HG02981 (cell line): ENCODE measurements at regions not wholly inside any gene's neighbourhood (a gene's known extent, or its start where the extent isn't known, plus 50 kb on each side); places are given as distances from the start of the nearest gene placed in this dataset.
"Not testable (repeated sequence)": the region's sequence is repeated elsewhere in the genome, so short reads cannot be mapped to it uniquely, and the experiment has no call there.

Experiments
- ATAC-seq: cut with Tn5 transposase; IDR thresholded peaks from one replicate; pipeline ENCODE4 v1.9.1; 2021; ENCODE audit warnings: mild to moderate bottlenecking, moderate library complexity; ENCODE audit not compliant: unreplicated experiment

GRCh38 chr18:41899535-41899934 is 55.5 kb upstream of the PIK3C3 start:
- ATAC-seq = no peak

DNA sequence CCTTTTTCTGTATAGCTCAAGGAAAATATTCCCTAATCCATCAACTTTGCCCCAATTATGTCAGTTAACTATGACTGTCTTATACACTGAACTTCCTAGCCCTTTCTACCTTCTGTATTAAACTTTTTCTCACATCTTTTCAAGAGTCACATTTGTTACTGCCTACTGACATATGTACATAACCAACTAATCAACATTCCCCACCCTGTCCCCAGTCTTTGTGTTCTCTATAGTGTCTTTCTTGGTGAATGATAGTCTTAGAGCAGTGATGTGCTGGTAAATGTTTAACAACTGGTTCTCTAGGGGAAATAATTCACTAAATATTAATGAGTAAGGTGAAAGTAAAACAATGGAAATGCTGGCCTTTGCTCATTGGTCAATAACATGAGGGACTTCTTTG is 61.6 kb upstream of the PIK3C3 start:
- ATAC-seq = no peak

- ATAC-seq = no peak
Observed at GRCh38 chr18:41887100-41887499, 67.9 kb upstream of the PIK3C3 start.

DNA sequence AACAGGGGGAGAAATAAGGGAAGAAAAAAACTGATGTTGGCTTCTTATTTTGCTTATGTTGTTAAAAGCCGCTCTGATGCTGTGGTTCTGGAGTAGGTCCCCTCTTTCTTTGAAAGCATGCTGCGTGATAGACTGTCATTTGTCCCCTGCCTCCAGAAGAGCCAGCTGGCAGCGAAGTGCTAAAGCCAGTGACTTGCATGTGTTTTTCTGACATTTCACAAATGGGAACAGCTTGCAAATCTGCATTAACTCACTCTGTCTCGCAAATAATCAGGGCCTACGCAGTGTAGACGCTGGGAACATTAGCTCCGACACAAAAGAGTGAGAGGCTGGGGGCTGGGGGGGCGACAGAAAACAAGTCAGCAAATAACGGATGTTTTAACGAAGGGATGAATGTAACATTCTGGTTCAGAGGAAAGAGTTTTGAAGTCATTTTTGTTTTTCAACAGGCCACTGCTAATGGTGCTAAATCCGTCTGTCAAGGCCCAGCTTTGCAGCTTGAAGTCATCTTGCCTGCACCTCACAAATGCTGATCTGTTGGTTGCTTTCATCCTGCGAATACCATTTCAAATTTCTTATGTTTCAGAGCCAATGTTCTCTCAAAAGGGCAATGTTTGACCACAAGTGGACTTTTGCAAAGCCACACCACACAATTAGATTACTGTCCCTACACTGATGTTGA is 68.8 kb upstream of the PIK3C3 start:
- no peak for ATAC-seq

DNA sequence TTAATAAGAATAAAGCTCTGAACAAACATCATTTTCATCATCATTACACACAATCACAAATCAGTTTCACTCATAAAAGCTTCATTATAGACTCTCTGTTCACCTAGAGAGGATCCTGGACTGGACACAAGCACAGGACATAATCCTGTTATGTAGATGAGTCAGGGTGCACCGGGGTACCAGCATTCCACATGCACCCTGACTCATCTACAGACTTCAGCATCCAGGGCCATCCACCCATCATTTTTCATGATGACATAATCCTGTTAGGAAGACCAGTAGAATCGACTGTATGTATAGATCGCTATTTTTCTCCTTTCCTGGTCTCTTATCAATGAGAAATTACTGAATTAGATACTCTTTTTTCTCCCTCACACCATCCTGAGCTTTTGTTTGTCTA is 73.7 kb upstream of the PIK3C3 start:
- ATAC-seq = no peak

GRCh38 chr18:41879256-41879655 is 75.8 kb upstream of the PIK3C3 start:
- ATAC-seq = no peak

DNA sequence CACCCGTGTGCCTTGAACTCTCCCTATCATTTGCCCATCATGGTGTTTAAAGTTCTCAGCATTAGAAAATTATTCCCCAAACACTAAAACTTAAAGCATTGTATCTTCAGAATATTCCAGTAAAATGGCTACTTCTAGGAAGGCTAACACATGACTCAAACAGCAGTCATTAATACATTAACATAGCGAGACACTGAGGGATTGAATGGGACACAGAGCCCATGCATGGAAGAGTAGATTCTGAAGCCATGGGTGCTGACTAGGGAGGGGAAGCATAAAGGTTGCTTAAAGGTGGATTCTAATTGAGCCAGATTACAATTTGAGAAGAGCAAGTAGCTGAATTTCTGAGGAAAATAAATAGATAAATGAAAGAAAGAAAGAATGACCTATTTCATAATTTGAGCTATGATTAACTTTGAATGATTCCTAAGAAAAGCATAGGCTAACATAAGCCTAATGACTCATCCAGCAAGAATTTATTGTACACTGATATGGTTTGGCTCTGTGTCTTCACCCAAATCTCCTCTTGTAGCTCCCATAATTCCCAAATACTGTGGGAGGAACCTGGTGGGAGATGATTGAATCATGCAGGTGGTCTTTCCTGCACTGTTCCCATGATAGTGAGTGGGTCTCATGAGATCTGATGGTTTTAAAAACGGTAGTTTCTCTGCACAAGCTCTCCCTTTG is 79.8 kb upstream of the PIK3C3 start:
- no peak for ATAC-seq

- ATAC-seq = no peak
Observed at GRCh38 chr18:41873730-41874129, 81.3 kb upstream of the PIK3C3 start.

DNA sequence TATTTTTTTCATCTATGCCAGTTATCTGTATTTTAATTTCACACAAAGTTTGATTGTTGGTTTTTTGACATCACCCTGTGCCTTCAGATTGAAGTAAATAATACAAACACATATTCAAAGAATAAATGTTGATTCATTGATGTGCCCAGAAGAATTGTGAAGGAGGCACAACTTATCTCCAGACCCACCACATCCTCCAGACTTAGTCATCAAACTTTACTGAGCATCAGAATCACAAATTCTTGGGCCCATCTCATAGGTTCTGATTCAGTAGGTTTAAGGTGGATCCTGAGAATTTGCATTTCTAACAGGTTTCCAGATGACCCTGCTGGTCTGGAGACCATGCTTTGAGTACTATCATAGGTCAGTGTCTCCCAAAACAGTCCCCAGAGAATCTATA is 82.8 kb upstream of the PIK3C3 start:
- ATAC-seq = no peak

GRCh38 chr18:41871229-41872000 is 83.6 kb upstream of the PIK3C3 start:
- ATAC-seq = no peak

- no peak for ATAC-seq
Observed at GRCh38 chr18:41870817-41871216, 84.2 kb upstream of the PIK3C3 start.

- no peak for ATAC-seq
Observed at GRCh38 chr18:41870191-41870590, 84.8 kb upstream of the PIK3C3 start.

- ATAC-seq = not testable (repeated sequence)
Observed at GRCh38 chr18:41865796-41866195, 89.2 kb upstream of the PIK3C3 start.

- no peak for ATAC-seq
Observed at GRCh38 chr18:41864216-41864615, 90.8 kb upstream of the PIK3C3 start.

DNA sequence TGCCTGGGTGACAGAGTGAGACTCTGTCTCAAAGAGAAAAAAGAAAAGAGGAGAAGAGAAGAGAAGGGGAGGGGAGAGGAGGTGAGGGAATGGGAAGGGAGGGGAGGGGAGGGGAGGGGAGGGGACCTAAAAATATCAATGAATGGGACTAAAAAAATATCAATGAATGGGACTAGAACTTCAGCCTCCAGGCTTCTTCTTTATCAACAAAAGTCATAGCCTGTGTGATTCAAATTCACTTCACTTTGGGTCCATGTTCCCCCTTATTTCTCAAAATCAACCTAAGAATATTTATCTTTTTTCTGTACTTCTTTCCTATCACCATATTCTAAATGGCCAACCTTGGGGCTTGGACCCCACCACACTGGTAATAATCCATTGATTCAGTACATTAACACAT is 92.1 kb upstream of the PIK3C3 start:
- ATAC-seq = no peak

DNA sequence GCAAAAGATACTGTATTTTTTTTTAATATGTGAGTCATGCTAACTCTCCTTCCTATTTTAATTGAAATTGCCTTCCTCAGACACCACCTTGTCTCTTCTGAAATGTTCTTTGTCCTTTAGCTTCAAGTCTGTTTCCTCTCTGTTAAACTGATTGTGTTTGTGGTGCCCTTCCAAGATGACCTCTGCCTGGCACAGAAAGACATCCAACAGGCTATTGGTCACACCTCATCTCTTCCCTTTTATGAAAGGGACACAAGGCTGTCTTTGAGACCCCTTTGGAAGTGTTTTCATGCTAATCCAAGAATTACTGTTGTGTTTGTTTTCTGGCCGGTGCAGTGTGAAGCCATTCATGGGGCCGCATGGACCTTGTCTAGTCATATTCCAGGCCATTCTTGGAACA is 94.0 kb upstream of the PIK3C3 start:
- no peak for ATAC-seq

GRCh38 chr18:41858761-41859555 is 96.1 kb upstream of the PIK3C3 start:
- no peak for ATAC-seq

DNA sequence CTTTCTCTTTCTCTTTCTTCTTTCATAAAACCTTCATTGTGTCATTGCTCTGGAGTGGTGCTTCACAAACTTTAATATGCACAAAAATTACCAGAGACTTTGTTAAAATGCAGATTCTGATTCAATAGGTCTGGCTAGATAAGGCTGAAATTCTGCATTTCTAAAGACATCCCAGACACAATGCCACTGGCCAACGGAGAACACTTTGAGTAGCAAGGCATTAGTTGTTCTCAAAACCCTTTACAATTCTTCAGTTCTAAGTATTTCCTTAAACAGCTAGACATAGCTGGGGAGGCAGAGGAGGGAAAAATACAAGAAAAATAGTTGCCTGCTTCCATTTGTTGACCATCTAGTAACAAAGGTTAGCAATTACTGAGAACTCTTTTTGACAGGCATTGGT is 101.8 kb upstream of the PIK3C3 start:
- no peak for ATAC-seq

GRCh38 chr18:41850781-41851180 is 104.3 kb upstream of the PIK3C3 start:
- ATAC-seq = no peak

GRCh38 chr18:41849632-41850031 is 105.4 kb upstream of the PIK3C3 start:
- no peak for ATAC-seq

DNA sequence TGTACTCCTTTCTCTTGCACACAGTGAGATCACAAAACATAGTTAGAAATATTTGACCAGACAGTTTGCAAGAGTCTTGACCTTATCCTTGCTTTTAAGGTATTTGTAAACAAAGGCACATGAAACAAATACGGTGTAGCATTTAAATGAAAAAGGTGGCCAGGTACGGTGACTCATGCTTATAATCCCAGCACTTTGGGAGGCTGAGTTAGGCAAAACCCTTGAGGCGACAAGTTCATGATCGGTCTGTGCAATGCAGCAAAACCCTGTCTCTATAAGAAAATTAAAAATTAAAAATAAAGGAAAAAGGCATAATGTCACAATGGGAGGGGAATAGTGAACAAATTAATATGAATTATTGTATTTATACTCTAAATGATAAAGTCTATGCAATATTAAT is 109.5 kb upstream of the PIK3C3 start:
- ATAC-seq = no peak
